Fibroblast of skin of scalp (primary cell): ENCODE measurements at regions not wholly inside any gene's neighbourhood (a gene's known extent, or its start where the extent isn't known, plus 50 kb on each side); places are given as distances from the start of the nearest gene placed in this dataset.
A peak's percentile ranks its signal among the peaks of the same experiment; 100 is the strongest.
"Not testable (repeated sequence)": the region's sequence is repeated elsewhere in the genome, so short reads cannot be mapped to it uniquely, and the experiment has no call there.

Source experiments
- DNase-seq: peaks from one replicate; pipeline ENCODE4 v3.0.0-alpha.2; 2013

DNA sequence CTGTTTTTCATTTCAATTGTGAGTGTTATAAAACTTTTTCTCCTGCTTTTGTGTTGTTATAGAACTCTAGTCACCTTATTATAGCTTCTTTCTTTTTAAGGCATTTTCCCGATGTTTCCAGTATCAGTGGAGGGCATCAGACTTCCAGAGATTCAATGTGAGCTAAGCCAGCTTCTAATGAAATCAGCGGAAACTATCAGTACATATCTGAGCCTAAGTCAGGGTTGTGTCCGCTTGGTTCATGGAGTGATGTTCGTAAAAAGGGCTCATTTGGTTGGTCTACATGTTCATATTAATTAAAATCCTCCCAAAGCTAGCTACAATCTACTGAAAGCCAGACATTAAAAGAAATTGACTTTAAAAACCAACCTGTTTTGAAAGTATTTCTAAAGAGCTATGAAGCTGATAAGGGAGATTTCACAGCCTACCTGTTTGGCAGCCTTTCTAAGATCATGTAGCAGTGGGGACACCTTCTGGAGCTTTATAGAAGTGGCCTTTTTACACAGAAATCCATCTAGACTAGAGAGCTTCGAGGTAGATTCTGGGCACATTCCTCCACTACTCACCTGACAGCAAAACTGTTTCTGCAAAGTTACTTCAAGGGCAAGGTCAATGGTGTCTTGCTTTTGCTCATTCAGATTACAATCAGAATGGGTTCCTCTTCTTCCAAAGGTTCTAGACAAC, 227.1 kb upstream of the NBPF12 start:
- peak; percentile 19 for DNase-seq

DNA sequence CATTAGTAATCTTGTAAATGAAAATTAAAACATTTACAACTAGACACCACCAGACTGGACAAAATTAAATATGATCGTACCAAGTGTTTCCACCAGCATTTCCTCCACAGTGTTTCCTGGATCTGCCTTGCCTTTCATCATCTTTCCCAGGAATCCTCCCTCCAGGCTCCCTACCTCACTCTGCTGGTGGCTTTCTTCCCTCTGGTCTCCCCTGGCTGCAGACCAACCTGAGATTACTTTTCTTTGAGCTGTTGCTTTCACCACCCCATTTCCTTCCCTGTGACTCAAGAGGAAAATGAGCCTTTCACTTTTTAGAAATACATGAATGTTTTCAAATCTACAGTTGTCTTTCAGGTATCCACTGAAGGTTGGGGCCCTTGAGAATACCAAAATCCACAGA, 228.8 kb upstream of the NBPF12 start:
- DNase-seq: not testable (repeated sequence)

DNA sequence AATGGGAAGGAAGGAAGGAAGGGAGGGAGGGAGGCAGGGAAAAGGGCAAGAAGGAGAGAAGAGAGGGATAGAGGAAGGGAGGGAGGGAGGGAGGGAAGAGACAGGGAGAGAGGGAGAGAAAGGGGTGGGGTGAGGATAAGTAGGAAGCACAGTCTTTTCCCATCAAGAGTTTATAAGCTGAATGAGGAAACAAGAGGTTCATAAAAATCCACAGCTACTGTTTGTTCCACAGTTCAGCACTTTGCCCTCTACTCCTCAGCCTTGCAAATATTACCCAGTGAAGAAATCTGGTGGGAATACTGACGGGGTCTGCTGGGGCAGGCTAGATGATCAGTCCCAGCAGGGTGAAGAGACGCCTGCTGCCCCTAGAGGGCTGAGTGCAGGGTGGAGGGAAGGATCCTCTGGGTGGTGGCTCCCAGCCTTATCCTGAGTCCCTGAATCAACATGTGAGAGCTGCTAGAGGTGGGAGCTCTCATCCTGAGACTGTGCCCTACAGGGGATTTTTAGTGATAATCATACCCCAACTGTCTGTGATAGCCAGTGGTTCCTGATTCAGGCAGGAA, 233.9 kb upstream of the NBPF12 start:
- not testable (repeated sequence) for DNase-seq

DNA sequence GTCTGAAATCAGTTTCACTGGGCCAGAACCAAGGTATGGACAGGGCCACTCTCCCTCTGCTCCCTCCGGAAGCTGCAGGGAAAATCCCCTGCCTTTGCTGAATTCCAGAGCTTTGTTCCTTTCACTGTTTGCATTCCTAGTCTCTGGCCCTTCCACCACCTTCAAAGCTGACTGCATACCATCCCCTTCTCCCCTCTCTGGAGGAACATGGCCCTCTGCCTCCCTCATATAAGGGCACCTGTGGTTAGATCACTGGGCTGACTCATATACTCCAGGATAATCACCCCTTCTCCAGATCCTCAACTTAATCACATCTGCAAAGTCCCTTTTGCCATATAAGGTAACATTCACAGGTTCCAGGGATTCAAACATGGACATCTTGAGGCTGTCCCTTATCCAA, 236.8 kb upstream of the NBPF12 start:
- peak; percentile 8 for DNase-seq

DNA sequence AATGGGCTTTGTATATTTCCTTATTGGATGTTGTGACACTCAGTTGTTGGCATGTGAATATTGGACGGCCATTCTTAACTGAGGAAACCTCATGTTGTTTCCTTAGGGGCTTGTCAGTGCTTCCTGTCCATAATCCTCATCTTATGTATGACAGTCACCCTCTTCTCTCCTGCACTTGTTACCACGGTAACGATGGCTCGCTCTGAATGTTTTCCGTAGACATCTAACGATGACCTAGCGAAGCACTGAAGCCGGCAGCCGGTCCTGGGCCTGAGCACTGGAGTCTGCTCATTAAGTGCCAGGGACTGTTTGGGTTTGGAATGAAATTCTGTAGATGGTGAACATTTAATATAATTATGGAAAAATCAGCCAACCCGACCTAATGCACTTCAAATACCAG, 242.7 kb upstream of the NBPF12 start:
- DNase-seq: not testable (repeated sequence)

DNA sequence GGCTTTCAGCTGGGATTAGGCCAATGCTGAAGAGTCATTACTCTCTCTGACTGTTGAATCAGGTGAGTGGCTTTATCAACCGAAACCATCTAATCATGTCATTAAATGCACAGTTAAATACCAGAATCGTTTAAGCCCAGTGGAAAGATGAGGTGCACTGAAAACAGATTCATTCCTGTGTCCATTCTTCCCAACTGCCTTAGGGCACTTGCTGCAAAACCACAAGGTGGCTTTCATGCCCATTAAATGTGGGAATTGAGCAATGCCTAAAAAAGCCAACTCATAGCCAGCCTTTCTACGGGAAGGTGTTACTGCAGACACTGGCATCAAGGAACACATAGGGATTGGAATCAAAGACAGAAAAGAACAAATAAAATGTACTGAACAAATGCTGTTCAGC, 246.3 kb upstream of the NBPF12 start:
- not testable (repeated sequence) for DNase-seq

DNA sequence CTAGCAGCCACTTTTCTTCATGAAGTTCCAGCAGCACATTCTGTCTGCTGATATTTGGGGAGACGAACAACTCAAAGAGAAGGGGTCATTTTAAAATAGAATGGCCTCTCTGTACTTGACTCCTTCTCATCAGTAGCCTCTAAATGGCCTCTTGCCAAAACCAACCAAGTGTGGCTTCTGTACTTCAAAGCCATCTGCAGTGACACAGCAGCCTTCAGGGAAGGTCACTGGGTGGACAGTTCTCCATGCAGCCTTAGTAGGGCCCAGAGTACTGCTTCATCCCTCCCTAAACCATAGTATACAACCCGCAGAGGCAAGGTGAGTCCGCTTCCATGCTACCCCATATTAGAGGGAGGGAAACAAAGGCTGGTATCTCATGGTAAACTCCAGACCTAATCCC, 249.2 kb upstream of the NBPF12 start:
- DNase-seq: not testable (repeated sequence)

DNA sequence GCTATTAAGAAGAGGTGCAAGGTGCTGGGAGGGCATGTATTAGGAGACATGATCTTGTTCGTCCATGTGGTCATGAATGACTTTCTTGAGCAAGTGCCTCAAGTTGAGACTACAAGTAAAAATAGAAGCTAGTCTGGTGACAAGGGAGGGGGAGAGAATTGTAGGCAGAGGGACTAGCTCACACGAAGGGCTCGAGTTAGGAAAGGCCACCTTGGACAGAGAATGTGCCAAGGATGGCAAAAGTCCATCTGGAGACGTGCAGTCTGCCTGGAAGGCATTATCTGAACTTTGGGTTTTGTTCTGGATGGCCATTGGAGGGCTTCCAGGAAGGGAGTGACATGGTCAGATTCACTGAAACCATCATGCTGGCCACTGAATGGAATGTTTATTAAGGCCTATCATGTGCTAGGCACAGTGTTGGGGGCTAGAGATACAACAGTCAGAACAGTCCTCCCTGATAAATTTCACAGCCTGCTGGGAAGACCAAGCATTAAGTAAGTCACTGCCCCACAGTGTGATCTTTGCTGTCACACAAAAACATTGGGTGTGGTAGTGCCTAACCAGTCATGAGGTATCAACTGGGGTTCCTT, 251.3 kb upstream of the NBPF12 start:
- not testable (repeated sequence) for DNase-seq

DNA sequence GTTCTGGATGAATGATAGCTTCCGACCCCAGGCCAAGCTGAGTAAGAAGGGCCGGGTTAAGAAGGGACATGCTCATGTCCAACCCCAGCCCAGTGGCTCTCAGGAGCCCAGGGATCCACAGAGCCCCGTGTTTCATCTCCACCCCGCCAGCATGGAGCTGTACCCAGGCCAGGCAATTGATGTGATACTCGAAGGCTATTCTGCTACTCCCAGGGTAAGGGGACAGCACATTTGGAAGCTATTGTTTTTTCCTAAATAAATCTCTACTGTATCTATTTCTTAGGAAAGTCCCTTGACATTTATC, 255.0 kb upstream of the NBPF12 start:
- DNase-seq: not testable (repeated sequence)

DNA sequence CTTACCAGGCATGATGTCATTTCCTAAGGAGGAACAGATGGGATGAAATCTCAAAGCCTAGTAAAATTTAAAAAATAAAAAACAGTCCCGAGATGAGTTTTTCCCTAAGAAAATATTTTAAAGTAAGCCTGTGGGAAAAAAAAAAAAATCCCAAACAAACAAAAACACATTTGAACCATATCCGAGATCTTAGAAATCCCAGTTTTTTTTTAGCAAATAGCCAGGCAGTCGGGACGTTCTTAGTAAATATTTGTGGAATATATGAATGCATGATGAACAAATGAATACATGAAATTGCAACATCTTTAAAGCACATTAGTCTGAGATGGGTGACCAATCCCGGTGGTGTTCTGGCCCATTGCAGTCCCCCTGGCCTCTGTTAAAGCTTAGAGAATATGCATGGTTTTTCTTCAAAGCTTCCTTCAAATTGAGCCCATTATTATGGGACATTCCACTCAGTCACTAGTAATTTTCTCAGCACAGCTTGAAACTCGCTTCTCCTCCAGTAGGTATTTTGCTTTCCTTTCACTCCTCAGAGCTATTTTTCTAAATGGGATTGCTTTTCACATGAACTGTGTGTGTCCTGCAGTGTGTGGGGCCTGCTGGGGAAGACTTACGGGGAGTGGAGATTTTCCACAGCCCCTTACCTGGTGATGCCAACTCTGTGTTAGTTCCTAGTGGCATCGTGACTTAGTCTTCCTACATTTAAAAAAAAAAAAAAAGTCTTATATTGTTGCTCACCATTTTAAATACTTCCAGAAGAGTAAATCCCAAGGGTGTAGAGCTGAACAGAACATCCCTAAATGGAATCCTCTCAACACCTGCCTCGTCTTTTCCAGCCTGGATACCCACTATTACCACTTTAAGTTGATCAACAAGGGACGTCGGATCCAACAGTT, 255.6 kb upstream of the NBPF12 start:
- peak; percentile 7 for DNase-seq

DNA sequence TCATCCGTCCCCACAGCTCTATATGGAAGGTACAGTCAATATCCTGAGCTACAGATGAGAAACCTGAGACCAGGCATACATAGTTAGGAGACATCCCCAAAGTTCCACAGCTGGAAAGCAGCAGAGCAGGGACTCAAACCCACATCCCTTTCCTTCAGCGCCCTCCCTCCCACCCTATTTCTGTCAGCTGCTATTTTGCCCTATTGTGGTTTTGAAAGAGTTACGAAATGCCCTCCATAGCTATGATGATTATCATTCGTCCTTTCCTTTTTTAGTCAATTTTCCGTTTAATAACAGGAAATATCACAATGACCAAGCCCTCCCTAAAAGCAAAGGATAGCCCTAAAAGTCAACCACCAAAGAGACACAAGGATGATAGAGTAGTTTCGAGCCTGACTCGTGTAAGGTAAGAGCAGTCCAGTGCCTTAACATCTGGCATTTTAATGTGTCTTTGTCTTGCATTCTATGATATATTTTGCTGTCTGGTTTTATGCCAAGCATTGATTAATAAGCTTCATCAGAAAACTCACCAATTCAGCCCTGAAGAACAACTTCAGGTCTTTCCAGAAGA, 264.3 kb upstream of the NBPF12 start:
- DNase-seq: peak; percentile 29

DNA sequence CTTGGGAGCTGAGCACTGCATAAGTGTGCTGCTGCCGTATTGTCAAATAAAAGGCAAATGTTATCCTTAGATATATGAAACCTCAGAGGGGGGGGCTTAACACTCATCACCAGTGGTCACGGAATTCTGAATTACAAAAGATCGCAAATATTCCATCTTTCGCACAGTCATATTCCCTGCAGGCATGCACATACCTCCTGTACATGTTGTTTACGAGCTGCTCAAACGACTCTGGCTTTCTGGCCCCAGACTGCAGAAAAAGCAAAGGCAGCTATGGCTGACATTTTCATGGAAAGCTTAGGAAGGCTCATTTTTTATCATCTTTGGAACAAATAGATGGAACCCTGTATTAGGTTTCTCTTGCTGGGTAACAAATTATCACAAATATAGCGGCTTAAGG, 265.5 kb upstream of the NBPF12 start:
- not testable (repeated sequence) for DNase-seq

DNA sequence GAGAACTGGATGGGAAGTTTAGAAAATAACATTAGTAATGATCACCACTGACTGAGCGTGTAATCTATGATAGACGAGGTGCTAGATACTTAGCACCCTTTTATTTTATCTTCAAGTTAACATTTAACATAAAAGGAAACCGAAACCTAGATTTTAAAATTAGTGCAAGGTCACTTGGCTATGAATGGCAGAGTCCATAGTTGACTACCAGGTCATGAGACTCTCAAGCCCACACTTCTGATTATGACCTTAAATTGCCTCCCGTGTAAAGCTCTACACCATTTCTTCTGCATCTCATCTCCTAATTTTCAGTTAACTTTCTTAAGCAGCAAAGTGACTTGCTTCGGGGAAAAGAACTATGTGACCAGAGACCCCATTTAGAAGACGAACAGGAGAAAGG, 266.5 kb upstream of the NBPF12 start:
- not testable (repeated sequence) for DNase-seq

DNA sequence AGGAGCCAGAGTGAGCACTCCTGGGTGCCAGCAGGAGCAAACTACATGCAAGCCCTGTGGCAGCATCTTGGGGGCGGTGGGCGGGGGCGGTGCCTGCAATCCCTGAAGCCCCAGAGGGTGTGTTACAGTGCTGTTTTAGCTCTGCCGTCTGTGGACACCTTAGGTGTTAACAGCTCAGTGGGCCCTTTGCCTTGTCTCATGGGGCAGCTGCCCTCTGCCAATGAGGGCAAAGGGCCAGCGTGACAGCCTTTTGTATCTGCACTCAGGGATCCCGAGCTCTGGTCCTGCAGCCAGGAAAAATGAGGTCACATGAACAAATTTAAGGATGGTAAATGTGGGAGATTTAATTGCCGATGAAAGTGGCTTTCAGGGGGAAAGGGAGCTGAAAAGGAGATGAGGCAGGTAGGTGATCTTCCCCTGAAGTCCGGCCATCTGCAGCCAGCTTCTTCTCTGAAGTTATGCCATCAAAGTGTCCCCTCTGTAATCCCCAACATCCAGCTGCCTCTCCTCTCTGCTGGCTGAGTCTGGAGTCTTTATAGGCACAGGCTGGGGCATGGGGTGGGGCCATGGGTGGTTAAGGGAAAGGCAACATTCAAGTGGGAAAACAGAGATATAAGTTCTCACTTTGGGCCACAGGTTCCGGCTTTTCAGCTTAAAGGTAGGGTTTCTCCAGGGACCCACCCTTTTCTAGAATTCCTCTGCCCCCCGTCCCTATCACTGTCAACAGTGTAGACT, 267.1 kb upstream of the NBPF12 start:
- not testable (repeated sequence) for DNase-seq

DNA sequence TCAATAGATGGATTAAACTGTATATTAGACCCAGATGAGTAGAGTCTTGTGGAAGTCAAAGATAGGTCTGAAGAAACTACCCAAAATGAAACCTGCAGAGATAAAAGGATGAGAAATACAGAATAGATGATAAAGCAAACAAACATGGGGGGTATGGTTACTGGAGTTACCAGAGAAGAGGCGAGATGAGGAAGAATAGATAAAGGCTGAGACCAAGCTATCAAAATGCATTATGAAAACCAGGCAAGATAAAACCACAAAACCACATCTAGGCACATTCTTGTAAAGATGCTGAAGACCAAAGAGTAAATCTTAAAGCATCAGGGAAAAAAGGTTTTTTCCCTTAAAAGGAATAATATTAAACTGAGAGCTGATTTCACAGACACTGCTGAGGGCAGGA, 271.8 kb upstream of the NBPF12 start:
- DNase-seq: not testable (repeated sequence)

DNA sequence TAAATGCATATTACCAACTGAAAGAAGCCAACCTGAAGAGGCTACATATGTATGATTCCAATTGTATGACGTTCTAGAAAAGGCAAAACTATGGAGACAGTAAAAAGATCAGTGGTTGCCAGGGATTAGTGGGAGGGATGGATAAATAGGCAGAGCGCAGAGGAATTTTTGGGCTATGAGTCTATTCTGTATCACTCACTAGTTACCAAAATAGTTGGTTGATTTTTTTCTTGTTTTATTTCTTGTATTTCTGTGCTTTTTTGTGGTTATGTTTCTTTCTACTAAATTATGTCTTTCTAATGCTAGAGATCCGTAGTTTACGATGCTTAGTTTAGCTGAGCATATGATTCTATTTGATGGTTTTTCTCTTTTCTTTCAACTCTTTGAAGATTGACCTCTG, 277.9 kb upstream of the NBPF12 start:
- DNase-seq: peak; percentile 56

DNA sequence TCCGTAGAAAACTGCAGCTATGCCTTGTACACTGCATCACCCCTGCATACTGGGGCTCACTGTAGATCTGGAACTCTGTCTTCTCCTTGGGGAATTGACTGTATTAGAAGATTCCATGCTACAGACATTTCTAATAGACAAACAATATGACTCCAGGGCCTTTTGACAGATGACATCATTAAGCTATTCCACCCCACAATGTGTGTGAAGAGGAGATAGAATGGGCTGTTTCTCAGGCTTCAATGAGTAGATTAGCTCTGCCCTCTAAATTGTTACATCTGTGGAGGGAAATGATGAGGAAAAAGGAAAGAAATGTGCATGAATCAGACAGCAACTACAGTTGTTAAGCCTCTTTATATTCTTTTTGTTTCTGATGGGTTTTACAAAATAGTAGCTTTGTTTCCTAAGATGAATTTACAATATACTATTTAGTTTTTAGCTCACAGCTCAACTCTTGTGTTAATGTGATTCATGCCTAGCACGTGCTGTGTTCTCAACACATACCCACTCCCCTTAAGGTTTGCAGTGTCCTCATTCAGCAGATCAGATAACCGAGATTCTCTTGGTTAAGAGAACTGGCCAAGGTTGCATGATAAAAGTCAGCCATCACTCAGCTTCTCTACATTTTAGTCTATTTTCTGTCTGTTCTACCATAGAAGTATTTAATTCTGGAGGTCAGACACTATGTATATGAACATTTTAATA, 281.6 kb upstream of the NBPF12 start:
- DNase-seq: peak; percentile 22

DNA sequence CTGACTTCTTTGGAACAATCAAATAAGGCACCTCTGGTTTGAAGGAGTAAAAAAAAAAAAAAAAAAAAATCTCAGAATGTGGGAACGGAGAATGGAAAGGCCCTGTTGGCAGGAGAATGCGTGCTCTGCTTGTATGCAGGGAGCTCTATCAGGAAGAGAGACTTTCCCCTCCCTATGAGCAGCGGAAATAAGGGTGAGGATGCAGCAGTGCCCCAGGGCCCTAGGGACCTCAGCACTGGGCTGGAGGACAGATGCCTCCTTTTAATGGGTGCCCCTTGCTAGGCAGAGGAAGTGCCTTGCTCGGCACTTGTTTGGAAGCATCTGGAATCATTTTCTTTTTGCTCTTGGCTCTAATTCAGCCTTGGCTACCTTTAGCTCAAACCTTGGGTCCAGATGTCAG, 283.4 kb upstream of the NBPF12 start:
- DNase-seq: not testable (repeated sequence)

DNA sequence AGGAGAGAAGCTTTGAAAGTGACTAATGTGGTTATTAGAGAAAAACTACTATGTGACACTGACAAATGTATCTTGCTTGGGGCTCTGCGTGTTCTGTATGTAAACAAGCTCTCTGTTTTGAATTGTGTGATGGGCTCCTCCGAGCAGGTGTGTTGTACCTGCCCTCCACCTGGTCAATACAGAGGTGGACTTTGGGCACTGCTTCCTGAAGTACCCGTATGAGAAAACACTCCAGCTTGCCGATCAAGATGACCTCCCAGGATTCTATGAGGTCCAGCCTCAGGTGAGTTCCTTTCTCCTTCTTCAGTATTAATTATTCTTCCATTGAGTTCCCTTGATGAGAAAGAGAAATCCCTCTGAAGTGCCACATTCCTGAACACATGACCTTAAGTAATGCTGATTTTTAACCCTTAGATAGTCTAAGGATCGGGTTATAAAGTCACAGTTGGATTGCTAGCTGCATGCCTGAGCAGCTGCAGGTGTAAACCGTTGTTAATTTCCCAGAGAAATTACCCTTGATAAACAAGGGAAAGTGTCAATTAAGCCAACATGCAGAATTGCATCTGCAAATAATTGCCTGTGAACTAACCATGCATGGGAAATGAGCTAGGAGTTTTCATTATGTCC, 292.0 kb upstream of the NBPF12 start:
- not testable (repeated sequence) for DNase-seq

DNA sequence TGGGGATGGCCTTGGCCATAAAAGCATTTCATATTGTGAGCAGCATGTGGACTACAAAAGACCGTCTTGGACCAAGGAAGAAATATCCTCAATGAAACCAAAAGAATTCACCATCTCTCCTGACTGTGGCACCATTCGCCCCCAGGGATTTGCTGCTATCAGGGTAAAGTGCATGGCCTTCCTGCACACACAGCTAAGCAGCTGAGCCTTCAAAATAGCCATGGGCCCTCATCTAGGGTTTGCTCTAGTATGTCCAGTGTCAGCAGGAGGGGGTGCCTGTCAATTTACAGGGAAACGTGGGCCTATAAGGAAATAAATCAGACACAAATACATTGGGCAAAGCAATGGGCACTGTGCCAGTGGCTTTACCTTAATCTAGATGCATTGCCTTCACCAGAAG, 296.6 kb upstream of the NBPF12 start:
- DNase-seq: not testable (repeated sequence)

DNA sequence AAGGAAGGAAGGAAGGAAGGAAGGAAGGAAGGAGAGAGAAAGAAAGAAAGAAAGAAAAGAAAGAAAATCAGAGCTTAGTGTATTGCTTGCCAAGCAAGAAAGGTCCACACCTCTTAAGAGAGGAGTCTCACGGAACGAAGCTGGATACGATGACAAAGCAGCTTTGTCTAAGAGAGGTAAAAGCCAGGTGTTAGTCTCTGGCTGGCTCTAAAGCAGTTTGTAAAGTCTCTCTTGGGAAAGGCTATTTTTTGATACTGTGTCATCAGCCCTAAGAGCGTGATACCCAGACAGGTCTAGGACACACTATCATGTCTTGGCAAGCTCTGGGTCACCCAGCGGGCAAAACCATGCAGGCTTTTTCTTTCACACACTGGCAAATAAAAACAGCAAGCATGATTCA, 297.5 kb upstream of the NBPF12 start:
- not testable (repeated sequence) for DNase-seq
